GM18517 (cell line): ENCODE measurements at regions not wholly inside any gene's neighbourhood (a gene's known extent, or its start where the extent isn't known, plus 50 kb on each side); places are given as distances from the start of the nearest gene placed in this dataset.
"Not testable (repeated sequence)": the region's sequence is repeated elsewhere in the genome, so short reads cannot be mapped to it uniquely, and the experiment has no call there.

Source experiments
- ATAC-seq: cut with Tn5 transposase; IDR thresholded peaks from one replicate; pipeline ENCODE4 v1.9.1; 2021; ENCODE audit warnings: mild to moderate bottlenecking, moderate library complexity; ENCODE audit not compliant: unreplicated experiment

DNA sequence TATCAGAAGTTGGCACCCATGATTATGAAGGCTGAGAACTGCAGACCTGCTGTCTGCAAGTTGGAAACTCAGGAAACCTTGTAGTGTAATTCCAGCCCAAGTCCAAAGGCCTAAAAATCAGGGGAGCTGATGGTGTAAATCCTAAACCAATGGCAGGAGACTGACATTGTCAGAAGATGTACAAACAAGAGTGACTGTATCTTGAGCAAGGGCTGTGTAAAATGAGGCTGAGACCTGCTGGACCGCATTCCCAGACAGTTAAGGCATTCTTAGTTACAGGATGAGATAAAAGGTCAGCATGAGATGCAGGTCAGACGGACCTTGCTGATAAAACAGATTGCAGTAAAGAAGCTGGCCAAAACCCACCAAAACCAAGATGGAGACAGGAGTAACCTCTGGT lies 147.7 kb downstream of the COG6 start:
- ATAC-seq, result no peak

DNA sequence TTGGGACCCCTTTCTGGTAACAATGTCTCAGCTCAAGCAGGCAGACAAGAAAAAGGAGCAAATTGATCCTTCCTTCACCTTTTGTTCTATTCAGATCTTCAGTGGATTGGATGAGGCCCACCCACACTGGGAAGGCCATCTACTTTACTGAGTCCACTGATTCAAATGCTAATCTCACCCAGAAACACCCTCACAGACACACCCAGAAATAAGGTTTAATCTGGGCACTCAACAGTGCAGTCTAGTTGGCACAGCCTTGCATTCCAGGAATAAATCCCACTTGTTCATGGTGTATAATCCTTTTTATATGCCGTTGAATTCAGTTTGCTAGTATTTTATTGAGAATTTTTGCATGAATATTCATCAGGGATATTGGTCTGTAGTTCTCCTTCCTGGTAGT lies 148.4 kb downstream of the COG6 start:
- no peak for ATAC-seq

DNA sequence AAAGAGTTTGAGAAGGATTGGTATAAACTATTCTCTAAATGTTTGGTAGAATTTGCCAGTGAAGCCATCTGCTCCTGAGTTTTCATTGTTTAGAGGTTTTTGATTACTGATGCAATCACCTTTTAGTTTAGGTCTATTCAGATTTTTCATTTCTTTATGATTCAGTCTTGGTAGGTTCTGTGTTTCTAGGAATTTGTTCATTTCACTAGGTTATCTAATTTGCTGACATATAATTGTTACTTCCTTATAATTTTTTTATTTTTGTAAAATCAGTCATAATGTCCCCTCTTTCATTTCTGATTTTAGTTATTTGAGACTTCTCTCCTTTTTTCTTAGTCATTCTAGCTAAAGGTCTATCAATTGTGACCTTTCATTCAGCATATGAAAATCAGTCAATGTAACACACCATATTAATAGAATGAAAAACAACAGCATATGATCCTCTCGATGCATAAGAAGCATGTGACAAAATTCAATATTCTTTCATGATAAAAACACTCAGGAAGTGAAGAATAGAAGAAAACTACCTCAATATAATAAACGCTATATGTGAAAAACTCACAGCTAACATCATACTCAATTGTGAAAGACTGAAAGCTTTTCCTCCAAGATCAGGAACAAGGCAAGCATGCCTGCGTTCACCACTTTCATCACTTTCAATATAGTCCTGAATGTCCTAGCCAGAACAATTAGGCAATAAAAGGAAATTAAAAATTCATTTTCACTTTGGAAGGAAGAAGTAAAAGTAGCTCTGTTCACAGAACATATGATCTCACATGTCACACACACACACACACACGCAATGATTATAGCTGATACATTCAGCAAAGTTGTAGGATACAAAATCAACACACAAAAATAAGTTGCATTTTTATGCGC lies 149.1 kb downstream of the COG6 start:
- no peak for ATAC-seq

DNA sequence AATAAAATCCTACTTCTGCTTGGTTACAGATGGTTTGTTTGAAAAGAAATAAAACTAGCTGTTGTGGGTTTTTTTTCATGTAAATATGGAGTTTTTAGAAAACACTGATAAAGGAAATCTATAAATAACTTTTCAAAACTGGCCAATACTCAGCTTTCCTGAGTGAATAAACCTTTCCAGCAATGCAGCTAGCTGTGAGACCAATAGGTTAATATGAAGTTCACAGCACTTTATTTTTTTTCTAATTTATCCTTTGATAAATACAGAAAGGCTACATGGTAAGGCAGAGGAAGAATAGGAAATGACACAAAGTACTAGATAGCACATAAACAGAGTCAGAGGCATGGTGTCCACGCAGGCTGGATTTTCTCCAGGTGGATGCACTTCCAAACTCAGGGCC lies 154.0 kb downstream of the COG6 start:
- ATAC-seq, result no peak

DNA sequence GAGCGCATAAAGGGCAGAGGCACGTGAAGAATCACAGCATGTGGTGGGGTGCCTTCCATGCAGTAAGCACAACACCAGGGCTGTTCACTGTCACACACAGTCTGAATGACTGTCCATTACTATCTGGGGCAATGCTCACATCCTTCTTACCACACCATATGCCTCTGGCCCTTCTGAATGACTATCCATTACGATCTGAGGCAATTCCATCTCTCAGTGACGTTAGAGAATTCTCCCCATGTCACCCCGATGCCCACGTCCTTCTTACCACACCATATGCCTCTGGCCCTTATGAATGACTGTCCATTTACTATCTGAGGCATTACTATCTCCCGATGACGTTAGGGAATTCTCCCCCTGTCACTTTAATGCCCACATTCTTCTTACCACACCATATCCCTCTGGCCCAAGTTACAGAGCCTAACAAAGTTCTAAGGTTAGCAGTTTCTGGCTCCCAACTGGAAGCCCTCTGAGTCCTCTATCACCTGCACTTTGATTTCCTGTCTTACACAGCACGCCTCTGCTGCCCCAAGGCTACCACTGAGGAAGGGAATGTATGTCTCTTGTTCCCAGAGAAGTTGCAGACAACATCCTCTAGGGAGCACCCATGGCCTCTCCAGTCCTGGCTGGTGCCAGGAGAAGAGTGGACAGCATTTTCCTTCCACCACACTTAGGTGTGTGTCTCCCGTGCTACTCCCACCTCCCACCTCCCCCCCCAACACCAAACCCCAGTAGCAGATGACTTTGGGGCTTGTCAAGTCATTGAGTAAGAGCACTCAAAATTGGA lies 154.8 kb downstream of the COG6 start:
- ATAC-seq, result no peak

DNA sequence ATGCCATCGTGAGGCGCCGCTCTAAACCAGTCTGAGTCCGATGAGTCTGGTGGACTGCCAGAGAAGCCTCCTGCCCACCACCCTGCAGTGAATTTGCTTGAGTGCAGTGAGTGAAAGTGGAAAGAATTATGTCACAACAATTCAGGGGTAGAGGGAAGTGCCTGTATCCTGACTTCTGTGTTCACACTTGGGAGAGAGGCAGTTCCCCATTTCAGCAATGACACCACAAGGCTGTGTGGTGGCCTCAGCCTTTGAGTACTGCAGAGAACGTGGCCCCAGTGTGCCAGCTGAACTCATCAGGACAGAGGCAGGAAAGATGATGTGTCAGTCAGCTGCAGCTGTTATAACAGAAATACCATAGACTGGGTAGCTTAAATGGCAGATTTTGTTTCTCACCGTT lies 155.6 kb downstream of the COG6 start:
- no peak for ATAC-seq

DNA sequence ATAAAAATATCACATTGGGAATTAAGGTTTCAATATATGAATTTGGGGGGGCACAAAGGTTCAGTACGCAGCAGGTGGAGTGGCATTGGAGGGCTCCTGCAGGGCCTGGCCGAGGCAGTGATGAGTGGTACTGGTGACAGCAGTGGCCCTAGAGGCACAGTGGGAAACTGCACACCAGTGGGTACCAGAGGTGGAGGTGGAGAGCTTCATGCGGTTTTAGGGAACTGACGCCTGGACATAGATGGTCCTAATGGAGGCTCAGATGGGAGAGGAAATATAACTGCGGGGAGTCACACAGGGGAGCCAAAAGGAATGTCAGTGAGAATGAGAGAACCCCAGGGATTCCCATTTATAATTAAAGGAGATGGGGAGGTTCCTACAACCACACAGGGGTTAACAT lies 156.2 kb downstream of the COG6 start:
- no peak for ATAC-seq

DNA sequence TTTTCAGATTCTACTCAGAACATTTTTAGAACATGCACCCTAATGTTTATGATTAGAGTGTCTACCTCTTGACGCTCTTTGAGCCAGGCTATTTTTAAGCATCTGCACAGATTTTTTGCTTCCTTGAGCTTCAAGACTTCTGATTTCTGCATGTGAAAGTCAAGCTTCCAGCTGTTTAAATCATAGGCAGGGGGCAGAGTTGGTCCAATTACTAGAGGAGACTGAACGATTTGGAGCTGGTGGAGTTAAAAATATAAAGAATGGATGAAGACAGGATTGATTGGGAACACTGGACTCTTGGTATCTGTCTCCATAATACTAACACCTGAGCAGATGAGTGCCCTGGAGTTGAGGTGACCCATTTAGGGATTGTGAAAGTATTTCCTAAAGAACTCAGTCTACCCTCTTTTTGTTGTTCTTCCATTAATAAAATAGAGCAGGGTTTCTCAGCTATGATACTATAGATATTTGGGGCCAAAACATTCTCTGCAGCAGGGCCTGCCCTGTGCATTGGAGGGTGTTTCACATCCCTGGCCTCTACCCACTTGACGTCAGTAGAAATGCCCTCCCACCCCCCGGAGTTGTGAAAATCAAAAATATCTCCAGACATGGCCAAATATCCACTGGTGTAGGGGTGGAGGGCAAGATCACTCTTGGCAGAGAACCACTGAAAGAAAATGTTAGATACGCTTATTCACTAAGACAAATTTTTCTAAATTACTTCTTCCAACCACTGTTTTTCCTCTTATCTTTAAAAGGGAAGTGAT lies 160.1 kb downstream of the COG6 start:
- ATAC-seq, result no peak

DNA sequence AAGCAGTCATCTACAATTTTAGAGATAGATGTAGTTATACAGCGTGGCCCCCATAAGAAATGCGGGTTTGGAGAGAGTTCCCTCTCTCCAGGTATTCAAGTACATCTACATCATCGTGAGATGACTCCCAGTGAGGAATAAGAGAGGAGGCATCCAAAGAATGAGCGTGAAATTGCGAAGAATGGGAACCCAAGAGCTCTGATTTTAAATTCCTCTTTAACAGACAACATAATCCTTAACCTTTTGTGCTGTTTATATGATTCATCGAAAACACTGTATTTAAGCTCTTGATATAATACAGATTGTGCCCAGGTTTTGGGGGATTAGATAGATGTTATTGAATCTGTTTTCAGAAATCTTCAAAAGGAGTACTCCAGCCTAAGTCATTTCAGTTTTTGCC lies 161.5 kb downstream of the COG6 start:
- no peak for ATAC-seq

DNA sequence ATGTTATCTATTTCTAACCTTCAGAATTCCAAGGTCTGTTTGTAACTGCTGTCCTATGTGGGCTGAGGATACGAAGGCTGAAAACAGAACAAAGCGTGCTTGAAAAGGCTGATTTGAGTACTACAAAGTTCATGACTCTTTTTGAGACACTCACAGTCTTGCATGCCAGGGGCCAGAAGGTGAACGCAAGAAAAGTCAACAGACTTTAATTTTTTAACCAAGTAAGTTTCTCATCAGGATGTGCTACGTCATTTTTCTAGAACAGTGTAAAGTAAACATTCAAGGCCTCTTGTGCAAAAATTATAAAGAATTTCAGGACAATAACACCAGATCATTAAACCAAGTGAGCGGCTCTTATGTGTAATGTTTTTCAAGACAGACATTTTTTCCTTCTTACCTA lies 163.5 kb downstream of the COG6 start:
- ATAC-seq, result no peak

DNA sequence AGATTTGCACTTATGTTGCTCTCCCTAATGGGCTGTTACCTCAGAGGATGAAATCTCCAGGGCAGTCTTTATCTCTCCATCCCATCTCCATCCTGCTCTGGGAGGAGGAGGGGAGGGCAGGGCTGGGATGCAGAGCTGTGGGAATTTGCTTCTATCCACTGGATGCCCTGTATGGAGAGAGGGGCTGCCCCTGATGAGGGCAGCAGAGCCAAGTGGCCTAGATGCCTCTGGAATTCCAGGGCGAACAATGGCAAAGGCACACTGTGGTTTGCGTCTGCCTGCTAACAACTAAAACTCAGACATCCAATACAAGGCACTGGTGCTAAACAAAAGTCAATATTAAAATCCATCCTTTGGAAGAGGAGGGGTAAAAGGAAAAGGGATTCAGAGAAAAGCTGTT lies 165.1 kb downstream of the COG6 start:
- ATAC-seq, result no peak

DNA sequence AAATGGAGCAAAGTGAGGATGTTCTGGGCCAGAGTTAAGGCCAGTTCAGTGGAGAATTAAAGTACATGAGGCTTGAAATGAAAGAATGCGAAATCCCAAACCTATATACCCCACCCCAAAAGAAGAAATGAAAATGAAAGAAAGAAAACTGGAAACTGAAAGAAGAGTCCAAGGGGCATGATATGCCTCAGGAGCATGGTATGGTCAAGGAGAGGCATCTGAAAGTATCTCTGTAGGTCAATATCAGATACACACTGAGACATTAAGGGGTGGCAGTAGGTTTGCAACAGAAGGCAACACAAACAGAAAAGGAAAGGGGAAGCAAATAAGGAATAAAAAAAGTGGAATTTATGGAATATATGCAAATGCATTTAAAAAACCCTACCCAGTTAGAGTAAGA lies 166.5 kb downstream of the COG6 start:
- ATAC-seq, result no peak

DNA sequence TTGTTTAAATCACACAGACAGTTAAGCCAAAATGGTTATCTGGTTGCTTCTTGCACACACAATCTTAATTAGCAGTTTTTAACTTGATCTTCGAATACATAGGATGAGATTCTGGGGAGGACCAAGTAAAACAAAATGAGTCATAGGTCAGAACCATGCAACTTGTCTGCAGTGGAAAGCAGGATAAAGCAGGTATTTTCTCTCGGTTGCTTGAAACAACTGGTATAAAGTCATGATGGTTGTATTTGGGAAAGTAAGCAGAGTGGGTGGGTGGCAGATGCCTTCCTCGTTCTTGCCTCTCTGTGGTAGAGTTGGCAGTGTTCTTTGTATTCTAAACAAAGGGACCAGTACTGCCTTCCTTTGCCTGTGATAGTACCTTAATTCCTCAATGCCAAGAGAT lies 167.0 kb downstream of the COG6 start:
- no peak for ATAC-seq

DNA sequence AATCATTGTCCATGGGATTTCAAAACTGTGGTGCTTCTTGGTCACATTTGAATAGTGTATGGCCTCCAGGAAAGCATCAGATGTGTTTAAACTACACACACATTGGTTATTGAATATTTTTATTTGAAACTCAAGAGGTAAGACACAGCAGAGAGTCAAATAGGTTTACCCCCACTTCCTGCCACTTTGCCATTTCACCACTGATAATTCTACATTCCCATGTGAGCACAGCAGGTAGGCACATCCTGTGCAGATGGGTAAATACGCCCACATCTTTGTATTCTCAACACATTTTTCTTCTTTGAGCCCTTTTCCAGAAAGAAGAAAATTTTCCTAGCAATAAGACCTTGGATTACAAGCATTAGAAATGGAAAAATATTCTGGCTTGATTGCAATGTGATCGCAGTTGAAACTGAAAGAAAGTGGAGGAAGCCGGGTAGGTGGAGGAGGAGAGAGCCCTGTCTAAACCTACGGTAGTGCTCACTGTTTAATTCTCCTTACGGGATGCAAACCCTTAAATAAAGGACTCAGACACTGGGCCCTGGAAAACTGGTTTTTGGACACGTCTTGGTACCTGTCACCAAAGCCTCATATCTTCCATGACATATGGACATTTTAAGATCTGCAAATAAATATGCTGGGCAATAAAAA lies 167.7 kb downstream of the COG6 start:
- ATAC-seq, result no peak

DNA sequence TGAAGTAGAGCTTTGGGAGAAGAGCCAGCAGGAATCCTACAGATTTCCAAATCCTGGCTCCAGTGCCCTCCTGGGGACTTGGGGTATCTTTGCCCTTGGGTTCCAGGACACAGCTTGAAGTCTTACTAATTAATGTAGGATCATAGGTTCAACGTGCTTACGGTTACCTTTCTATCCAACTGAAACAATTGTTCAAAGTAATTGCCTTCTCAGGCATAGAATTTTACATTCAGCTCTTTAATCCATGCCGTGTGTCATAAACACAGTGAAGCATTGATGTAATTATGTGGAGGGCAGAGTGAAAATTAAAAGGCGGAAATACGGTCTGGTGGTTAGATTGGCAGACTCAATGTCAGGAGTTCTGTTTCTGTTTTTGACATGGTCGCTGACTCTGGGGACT lies 170.4 kb downstream of the COG6 start:
- no peak for ATAC-seq

DNA sequence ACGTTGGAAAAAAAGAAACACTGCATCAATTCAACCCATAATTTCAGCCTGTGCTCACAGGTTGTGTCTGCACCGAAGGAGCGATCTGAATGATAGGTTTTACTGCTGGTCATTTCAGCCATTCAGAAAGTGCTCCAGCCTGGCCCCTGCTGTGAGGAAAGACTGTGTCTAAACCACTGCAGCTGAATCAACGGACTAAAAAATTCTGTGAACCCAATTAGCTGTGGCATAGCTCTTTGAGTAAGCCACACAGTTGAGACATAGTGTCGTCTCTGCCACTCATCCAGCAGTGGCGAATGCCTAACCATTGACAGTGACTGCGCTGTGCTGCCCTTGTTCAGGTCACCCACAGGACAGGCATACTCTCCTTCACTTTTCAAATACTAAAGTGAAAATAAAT lies 179.8 kb downstream of the COG6 start:
- no peak for ATAC-seq

DNA sequence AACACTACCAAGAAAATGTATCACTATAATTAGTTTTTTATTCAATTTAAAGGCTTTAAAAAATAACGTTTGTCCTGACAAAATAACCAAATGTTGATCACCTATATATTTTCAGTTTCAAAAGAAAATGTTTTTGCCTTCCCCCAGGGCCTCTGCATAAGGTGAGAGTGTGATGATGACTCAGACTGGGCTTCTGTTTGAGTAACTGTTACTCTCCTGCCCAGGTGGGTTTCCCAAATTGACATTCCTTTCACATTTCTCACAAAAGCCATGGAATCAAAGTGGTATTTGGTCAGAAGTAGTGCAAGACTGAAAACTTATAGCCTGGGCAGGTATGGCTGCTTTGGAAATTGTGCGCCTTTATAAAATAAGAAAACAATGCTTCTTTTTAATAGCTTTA lies 180.6 kb downstream of the COG6 start:
- no peak for ATAC-seq

DNA sequence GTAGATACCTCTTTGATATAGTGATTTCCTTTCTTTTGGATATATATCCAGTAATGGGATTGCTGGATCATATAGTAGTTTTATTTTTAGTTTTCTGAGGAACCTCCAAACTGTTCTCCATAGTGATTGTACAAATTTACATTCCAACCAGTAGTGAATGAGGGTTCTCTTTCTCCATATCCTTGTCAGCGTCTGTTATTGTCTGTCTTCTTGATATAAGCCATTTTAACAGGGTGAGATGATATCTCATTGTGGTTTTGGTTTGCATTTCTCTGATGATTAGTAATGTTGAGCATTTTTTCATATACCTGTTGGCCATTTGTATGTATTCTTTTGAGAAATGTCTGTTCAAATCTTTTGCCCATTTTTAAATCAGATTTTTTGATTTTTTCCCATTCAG lies 182.4 kb downstream of the COG6 start:
- not testable (repeated sequence) for ATAC-seq

DNA sequence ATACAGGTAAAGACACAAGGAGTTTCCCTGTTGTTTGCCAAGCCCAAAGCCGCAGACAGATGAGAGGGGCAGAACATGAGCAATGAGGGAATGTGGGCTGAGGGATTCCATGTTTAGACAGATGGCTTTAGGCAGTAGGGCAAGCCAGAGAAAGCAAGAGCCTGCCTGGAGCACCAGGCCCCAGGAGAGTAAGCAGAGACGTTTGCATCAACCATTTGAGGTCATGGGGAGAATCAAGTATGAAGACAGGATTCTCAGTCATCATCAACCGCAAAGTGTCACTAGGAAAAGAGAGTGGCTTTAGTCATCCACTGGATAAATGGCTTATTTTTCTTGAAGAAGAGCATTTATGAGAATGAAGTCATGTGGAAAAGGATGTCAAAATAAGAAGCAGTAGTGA lies 184.7 kb downstream of the COG6 start:
- ATAC-seq, result no peak

DNA sequence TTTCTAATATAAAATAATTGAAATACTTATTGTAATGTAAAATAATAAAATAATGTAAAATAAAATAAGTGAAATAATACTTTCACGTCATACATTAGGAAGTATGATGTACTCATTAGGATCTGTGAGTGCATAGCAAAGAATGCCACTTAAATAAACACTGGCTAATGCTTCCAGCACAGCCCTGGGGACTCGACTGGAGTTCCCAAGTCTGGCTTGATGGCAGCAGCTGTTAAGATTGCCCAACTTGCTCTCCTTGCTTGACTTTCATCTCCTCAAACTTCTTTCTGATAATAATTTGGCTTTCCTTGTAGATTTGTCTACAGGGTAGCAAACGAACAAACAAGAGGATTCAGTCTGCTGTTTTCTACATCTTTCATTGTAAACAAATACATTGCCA lies 191.9 kb downstream of the COG6 start:
- ATAC-seq, result no peak

DNA sequence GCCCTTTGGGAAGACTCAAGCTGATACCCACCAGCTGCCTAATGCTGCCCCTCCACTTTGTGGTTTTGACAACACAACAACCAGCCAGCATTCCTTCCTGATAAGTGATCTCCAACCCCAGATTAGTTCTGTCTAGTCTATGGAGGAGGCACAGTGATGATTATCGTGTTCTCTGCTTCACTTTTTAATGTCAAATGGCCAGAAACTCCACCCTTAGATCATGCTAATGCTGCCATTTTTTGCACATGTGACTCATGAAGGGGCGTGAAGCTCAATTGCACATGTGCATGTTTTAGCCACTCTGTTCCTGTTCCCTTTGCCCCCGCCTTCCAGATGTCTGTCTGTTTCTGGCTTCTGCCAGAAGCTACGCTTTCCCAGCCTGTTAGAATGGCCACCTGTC lies 199.8 kb downstream of the COG6 start:
- no peak for ATAC-seq
